HCT116 (cell line): ENCODE measurements at regions not wholly inside any gene's neighbourhood (a gene's known extent, or its start where the extent isn't known, plus 50 kb on each side); places are given as distances from the start of the nearest gene placed in this dataset.

Experiments used
- EZH2 ChIP-seq: fragments of 200-600 bp; sonication (generic); IDR thresholded peaks from 2 replicates; pipeline ENCODE4 v1.6.1; 2017; ENCODE audit warnings: antibody characterized with exemption, mixed run types
- JUND ChIP-seq: IDR thresholded peaks from 2 replicates; pipeline ENCODE4 v1.6.1; 2012
- POLR2A ChIP-seq: IDR thresholded peaks from 2 replicates; pipeline ENCODE4 v1.7.0; 2011; ENCODE audit warnings: borderline replicate concordance; ENCODE audit not compliant: insufficient read depth, insufficient read length; ENCODE audit errors: extremely low read depth
- RAD21 ChIP-seq: IDR thresholded peaks from 2 replicates; pipeline ENCODE4 v1.6.1; 2012; ENCODE audit warnings: low read depth, mild to moderate bottlenecking
- TCF7L2 ChIP-seq: IDR thresholded peaks from 2 replicates; pipeline ENCODE4 v1.7.0; 2011; ENCODE audit warnings: borderline replicate concordance, inconsistent platforms; ENCODE audit not compliant: insufficient read depth, insufficient read length; ENCODE audit errors: extremely low read depth
- TF ChIP-seq, protein P1 (sequence below), 3 experiments: fragments of 200-600 bp in 1 of 3; sonication (generic) in 1 of 3; IDR thresholded peaks in 2 of 3; conservative IDR thresholded peaks in 1 of 3; 2 replicates each; pipeline ENCODE4 v1.5.1; 2012 to 2017; ENCODE audit warnings: low read depth in 2 of 3, low read length in 2 of 3, antibody characterized with exemption in 1 of 3, borderline replicate concordance in 1 of 3, control low read depth in 1 of 3, mild to moderate bottlenecking in 1 of 3, mixed read lengths in 1 of 3, mixed run types in 1 of 3, moderate library complexity in 1 of 3; ENCODE audit not compliant: insufficient read depth in 1 of 3
- TF ChIP-seq, protein P2 (sequence below): IDR thresholded peaks from 2 replicates; pipeline ENCODE4 v1.6.1; 2012; ENCODE audit warnings: low read depth
- TF ChIP-seq, protein P3 (sequence below): IDR thresholded peaks from 2 replicates; pipeline ENCODE4 v1.6.1; 2011; ENCODE audit warnings: mild to moderate bottlenecking, low read length, moderate library complexity; ENCODE audit not compliant: insufficient replicate concordance; ENCODE audit errors: extremely low read depth
- TF ChIP-seq, protein P4 (sequence below): IDR thresholded peaks from 2 replicates; pipeline ENCODE4 v1.6.1; 2012

DNA sequence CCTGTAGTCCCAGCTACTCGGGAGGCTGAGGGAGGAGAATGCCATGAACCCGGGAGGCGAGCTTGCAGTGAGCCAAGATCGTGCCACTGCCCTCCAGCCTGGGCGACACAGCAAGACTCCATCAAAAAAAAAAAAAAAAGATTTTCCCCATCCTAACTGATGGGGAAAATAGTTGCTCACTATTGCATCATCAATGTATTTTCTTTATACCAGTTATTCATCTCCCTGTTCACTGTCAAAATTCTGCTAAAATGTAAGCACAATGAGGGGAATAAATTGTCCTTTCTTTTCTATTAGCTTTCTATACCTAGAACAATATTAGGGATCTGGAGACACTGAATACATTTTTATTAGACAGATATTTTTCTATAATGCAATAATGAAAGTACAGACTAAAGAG is 561.3 kb downstream of the CCER1 start:
- TF ChIP-seq, protein P1, sequence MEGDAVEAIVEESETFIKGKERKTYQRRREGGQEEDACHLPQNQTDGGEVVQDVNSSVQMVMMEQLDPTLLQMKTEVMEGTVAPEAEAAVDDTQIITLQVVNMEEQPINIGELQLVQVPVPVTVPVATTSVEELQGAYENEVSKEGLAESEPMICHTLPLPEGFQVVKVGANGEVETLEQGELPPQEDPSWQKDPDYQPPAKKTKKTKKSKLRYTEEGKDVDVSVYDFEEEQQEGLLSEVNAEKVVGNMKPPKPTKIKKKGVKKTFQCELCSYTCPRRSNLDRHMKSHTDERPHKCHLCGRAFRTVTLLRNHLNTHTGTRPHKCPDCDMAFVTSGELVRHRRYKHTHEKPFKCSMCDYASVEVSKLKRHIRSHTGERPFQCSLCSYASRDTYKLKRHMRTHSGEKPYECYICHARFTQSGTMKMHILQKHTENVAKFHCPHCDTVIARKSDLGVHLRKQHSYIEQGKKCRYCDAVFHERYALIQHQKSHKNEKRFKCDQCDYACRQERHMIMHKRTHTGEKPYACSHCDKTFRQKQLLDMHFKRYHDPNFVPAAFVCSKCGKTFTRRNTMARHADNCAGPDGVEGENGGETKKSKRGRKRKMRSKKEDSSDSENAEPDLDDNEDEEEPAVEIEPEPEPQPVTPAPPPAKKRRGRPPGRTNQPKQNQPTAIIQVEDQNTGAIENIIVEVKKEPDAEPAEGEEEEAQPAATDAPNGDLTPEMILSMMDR (IDR thresholded peaks at IDR 0.05 in 2 of 3, conservative IDR thresholded peaks at IDR 0.05 in 1 of 3; ENCODE audit: borderline replicate concordance in 1 of 3, insufficient read depth in 1 of 3, low read depth in 2 of 3, low read length in 2 of 3), result no peak
- TF ChIP-seq, protein P2, sequence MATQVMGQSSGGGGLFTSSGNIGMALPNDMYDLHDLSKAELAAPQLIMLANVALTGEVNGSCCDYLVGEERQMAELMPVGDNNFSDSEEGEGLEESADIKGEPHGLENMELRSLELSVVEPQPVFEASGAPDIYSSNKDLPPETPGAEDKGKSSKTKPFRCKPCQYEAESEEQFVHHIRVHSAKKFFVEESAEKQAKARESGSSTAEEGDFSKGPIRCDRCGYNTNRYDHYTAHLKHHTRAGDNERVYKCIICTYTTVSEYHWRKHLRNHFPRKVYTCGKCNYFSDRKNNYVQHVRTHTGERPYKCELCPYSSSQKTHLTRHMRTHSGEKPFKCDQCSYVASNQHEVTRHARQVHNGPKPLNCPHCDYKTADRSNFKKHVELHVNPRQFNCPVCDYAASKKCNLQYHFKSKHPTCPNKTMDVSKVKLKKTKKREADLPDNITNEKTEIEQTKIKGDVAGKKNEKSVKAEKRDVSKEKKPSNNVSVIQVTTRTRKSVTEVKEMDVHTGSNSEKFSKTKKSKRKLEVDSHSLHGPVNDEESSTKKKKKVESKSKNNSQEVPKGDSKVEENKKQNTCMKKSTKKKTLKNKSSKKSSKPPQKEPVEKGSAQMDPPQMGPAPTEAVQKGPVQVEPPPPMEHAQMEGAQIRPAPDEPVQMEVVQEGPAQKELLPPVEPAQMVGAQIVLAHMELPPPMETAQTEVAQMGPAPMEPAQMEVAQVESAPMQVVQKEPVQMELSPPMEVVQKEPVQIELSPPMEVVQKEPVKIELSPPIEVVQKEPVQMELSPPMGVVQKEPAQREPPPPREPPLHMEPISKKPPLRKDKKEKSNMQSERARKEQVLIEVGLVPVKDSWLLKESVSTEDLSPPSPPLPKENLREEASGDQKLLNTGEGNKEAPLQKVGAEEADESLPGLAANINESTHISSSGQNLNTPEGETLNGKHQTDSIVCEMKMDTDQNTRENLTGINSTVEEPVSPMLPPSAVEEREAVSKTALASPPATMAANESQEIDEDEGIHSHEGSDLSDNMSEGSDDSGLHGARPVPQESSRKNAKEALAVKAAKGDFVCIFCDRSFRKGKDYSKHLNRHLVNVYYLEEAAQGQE, result no peak
- no peak for TF ChIP-seq JUND
- TF ChIP-seq, protein P3, sequence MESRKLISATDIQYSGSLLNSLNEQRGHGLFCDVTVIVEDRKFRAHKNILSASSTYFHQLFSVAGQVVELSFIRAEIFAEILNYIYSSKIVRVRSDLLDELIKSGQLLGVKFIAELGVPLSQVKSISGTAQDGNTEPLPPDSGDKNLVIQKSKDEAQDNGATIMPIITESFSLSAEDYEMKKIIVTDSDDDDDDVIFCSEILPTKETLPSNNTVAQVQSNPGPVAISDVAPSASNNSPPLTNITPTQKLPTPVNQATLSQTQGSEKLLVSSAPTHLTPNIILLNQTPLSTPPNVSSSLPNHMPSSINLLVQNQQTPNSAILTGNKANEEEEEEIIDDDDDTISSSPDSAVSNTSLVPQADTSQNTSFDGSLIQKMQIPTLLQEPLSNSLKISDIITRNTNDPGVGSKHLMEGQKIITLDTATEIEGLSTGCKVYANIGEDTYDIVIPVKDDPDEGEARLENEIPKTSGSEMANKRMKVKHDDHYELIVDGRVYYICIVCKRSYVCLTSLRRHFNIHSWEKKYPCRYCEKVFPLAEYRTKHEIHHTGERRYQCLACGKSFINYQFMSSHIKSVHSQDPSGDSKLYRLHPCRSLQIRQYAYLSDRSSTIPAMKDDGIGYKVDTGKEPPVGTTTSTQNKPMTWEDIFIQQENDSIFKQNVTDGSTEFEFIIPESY, result no peak
- TF ChIP-seq TCF7L2, result no peak
- no peak for TF ChIP-seq RAD21
- TF ChIP-seq, protein P4, sequence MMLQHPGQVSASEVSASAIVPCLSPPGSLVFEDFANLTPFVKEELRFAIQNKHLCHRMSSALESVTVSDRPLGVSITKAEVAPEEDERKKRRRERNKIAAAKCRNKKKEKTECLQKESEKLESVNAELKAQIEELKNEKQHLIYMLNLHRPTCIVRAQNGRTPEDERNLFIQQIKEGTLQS, result no peak
- TF ChIP-seq POLR2A, result no peak
- TF ChIP-seq EZH2, result no peak
